GM12878 (cell line): ENCODE measurements at regions not wholly inside any gene's neighbourhood (a gene's known extent, or its start where the extent isn't known, plus 50 kb on each side); places are given as distances from the start of the nearest gene placed in this dataset.

Experiments used
- ATAC-seq: fragments of 200-7000 bp; cut with Tn5 transposase; 3 replicates; pipeline ENCODE4 v1.9.1; 2020; ENCODE audit warnings: mild to moderate bottlenecking, moderate library complexity
- BruUV-seq: library from RNA; stranded (reverse); fragments of 400-500 nt; replicated peaks from 2 replicates; lab custom pipeline; 2021; lab: Mats Ljungman, UMichigan
- CTCF ChIA-PET: fragments of 300-600 bp; sonication (Branson Sonifier 250); formaldehyde crosslinking; extraction: SDS; loops from one replicate; lab custom pipeline; 2021; ENCODE audit warnings: inconsistent platforms; lab: Yijun Ruan, JAX
- POLR2A ChIA-PET: fragments of 350-600 bp; formaldehyde crosslinking; extraction: SDS; loops from one replicate; lab custom pipeline; 2021; ENCODE audit warnings: inconsistent platforms; lab: Charles Lee
- RAD21 ChIA-PET: fragments of 300-600 bp; sonication (Branson Sonifier 250); formaldehyde crosslinking; loops from one replicate; lab custom pipeline; 2023; ENCODE audit warnings: antibody characterized with exemption; ENCODE audit not compliant: unreplicated experiment; lab: Charles Lee
- SMC1A ChIA-PET: fragments of 300-600 bp; sonication (Branson Sonifier 250); formaldehyde crosslinking; loops from one replicate; lab custom pipeline; 2023; ENCODE audit not compliant: unreplicated experiment, uncharacterized antibody; lab: Charles Lee
- DNase-seq: peaks from one replicate; pipeline ENCODE4 v3.0.0-alpha.2; 2011; ENCODE audit warnings: low read depth, low spot score
- FAIRE-seq: peaks from 3 replicates; lab custom pipeline; 2011; peaks lifted over from hg19 to GRCh38; lab: Jason Lieb, UNC
- H2AFZ ChIP-seq: 2 replicates; pipeline ENCODE4 v1.6.0; 2011; ENCODE audit warnings: low read depth, low read length, control low read depth; ENCODE audit not compliant: control insufficient read depth
- H3K27ac ChIP-seq: 2 replicates; pipeline ENCODE4 v1.5.1; 2011; ENCODE audit warnings: control low read depth; ENCODE audit not compliant: control insufficient read depth, insufficient read depth
- H3K27me3 ChIP-seq, 2 experiments: replicated peaks in 1 of 2; 2 replicates each; pipeline versions ENCODE4 v1.6.0 to v1.6.1; 2011; ENCODE audit warnings: low read length in 1 of 2; ENCODE audit not compliant: control insufficient read depth in 2 of 2, insufficient read depth in 2 of 2
- H3K36me3 ChIP-seq, 2 experiments: 2 replicates each; pipeline ENCODE4 v1.5.1; 2011; ENCODE audit warnings: low read length in 1 of 2; ENCODE audit not compliant: control insufficient read depth in 2 of 2, insufficient read depth in 2 of 2
- H3K4me1 ChIP-seq: 2 replicates; pipeline ENCODE4 v1.6.1; 2011; ENCODE audit warnings: mild to moderate bottlenecking, low read length, moderate library complexity, mixed read lengths; ENCODE audit not compliant: control insufficient read depth, insufficient read depth
- H3K4me2 ChIP-seq: 2 replicates; pipeline ENCODE4 v1.6.0; 2011; ENCODE audit warnings: control low read depth; ENCODE audit not compliant: control insufficient read depth, insufficient read depth
- H3K4me3 ChIP-seq: fragments of 200-600 bp; sonication (generic); 2 replicates; pipeline ENCODE4 v1.5.1; 2016
- H3K79me2 ChIP-seq: 2 replicates; pipeline ENCODE4 v1.6.0; 2011; ENCODE audit warnings: low read length; ENCODE audit not compliant: control insufficient read depth, insufficient read depth
- H3K9ac ChIP-seq: 2 replicates; pipeline ENCODE4 v1.8.0; 2011; ENCODE audit warnings: low read length, control low read depth, mixed read lengths; ENCODE audit not compliant: control insufficient read depth, insufficient read depth
- H3K9me3 ChIP-seq: replicated peaks from 3 replicates; pipeline ENCODE4 v1.5.1; 2011; ENCODE audit warnings: mild to moderate bottlenecking, low read length; ENCODE audit not compliant: control insufficient read depth, insufficient read depth
- H4K20me1 ChIP-seq: 2 replicates; pipeline ENCODE4 v1.6.0; 2011; ENCODE audit not compliant: control insufficient read depth, insufficient read depth
- BCL11A ChIP-seq: IDR thresholded peaks from 2 replicates; pipeline ENCODE4 v1.6.1; 2011; ENCODE audit warnings: low read depth, low read length
- CBX5 ChIP-seq: sonication (generic); IDR thresholded peaks from 2 replicates; pipeline ENCODE4 v1.6.1; 2016; ENCODE audit warnings: low read depth, moderate library complexity, mild to moderate bottlenecking, inconsistent platforms
- GABPA ChIP-seq: IDR thresholded peaks from 2 replicates; pipeline ENCODE4 v1.6.1; 2014; ENCODE audit warnings: antibody characterized with exemption, low read depth, mild to moderate bottlenecking, inconsistent platforms
- HDGF ChIP-seq: fragments of 450-650 bp; IDR thresholded peaks from 2 replicates; pipeline ENCODE4 v1.6.1; 2016; ENCODE audit warnings: antibody characterized with exemption
- MYC ChIP-seq: IDR thresholded peaks from 2 replicates; pipeline ENCODE4 v1.6.1; 2011; ENCODE audit warnings: mild to moderate bottlenecking, low read length, moderate library complexity, inconsistent platforms; ENCODE audit not compliant: insufficient read depth, insufficient replicate concordance, insufficient read length, severe bottlenecking
- RFX5 ChIP-seq: IDR thresholded peaks from 2 replicates; pipeline ENCODE4 v1.6.1; 2011; ENCODE audit warnings: low read depth, low read length, improper control_type of control experiment
- RUNX3 ChIP-seq: IDR thresholded peaks from 2 replicates; pipeline ENCODE4 v1.6.1; 2012; ENCODE audit warnings: low read length, inconsistent platforms
- SPI1 ChIP-seq: IDR thresholded peaks from 2 replicates; pipeline ENCODE4 v1.6.1; 2011; ENCODE audit warnings: low read depth, mild to moderate bottlenecking, low read length, moderate library complexity, borderline replicate concordance; ENCODE audit not compliant: insufficient read depth
- STAT3 ChIP-seq: IDR thresholded peaks from 2 replicates; pipeline ENCODE4 v1.6.1; 2011; ENCODE audit warnings: low read depth, low read length, improper control_type of control experiment
- WRNIP1 ChIP-seq: IDR thresholded peaks from 2 replicates; pipeline ENCODE4 v1.6.1; 2011; ENCODE audit warnings: low read depth, low read length, improper control_type of control experiment, borderline replicate concordance
- ZBED1 ChIP-seq: IDR thresholded peaks from 2 replicates; pipeline ENCODE4 v1.6.1; 2016; ENCODE audit warnings: borderline replicate concordance
- ZNF274 ChIP-seq: IDR thresholded peaks from one replicate; pipeline ENCODE4 v1.8.0; 2011; ENCODE audit not compliant: insufficient read length, insufficient read depth
- WGBS: methylation state at CpG from one replicate; pipeline ENCODE4 v1.1.6; 2016; ENCODE audit warnings: low lambda C conversion rate; ENCODE audit not compliant: insufficient replicate concordance, insufficient coverage; ENCODE audit errors: missing lambda C conversion rate; 5-methylcytosine and 5-hydroxymethylcytosine counted together
- in situ Hi-C: fragments of 300-500 bp; cut with MboI; formaldehyde crosslinking; loops from 9 replicates; pipeline ENCODE4 v1.14.3; 2018; ENCODE audit warnings: mixed read lengths
- intact Hi-C: fragments of 100-400 bp; cut with micrococcal nuclease; formaldehyde crosslinking; loops from one replicate; pipeline ENCODE4 v1.14.2; 2022; ENCODE audit not compliant: unreplicated experiment
- TF ChIP-seq, protein P1 (sequence below): fragments of 450-650 bp; IDR thresholded peaks from 2 replicates; pipeline ENCODE4 v1.6.1; 2017; ENCODE audit warnings: mild to moderate bottlenecking, low read depth, inconsistent platforms; ENCODE audit not compliant: poor library complexity, severe bottlenecking
- TF ChIP-seq, protein P2 (sequence below): fragments of 450-650 bp; IDR thresholded peaks from 2 replicates; pipeline ENCODE4 v1.6.1; 2017; ENCODE audit warnings: antibody characterized with exemption, mild to moderate bottlenecking, moderate library complexity
- TF ChIP-seq, protein P3 (sequence below): IDR thresholded peaks from 2 replicates; pipeline ENCODE4 v1.6.1; 2011; ENCODE audit warnings: borderline replicate concordance, low read depth, mild to moderate bottlenecking, moderate library complexity, low read length; ENCODE audit not compliant: insufficient read depth, poor library complexity, severe bottlenecking

DNA sequence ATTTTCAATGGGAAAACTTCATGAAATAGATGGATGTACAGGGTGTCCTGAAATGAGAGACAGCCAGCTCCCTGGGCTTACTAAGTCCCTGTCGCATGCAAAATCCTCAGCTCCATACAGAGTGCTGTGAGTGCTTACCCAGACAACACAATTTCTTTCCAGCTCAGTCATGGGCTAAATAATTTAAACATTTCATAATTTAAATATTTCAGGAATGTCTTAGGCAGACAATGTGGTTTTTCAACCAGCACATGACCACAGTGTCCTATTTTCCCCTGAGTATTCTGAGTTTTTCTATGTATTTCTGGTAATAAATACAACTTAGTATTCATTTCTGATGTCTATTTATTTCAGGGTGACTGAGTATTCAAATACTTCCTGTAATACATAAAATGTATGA lies 188.5 kb upstream of the SNX2 start:
- ChIA-PET SMC1A (no interaction called here), RAD21 (no interaction called here)
- Histone ChIP-seq H3K79me2 (no peaks in the 10 kb centered on the region), H3K4me1 (no peaks in the 10 kb centered on the region), H3K4me3 (no peak overlapping the region), H3K9me3 (no peaks in the 10 kb centered on the region), H3K4me2 (no peak overlapping the region)
- WGBS, result 36% methylated on average over 1 of the region's 1 CpG
- no TSS peak for BruUV-seq
- in situ Hi-C loops, result no loop called here
- ATAC-seq, result no peak
- TF ChIP-seq RFX5 (no peak), RUNX3 (no peak), GABPA (no peak), SPI1 (no peak), CBX5 (no peak), WRNIP1 (no peak), HDGF (no peak), ZNF274 (no peak), ZBED1 (no peak), BCL11A (no peak), MYC (no peak), STAT3 (no peak)
- TF ChIP-seq, protein P1, sequence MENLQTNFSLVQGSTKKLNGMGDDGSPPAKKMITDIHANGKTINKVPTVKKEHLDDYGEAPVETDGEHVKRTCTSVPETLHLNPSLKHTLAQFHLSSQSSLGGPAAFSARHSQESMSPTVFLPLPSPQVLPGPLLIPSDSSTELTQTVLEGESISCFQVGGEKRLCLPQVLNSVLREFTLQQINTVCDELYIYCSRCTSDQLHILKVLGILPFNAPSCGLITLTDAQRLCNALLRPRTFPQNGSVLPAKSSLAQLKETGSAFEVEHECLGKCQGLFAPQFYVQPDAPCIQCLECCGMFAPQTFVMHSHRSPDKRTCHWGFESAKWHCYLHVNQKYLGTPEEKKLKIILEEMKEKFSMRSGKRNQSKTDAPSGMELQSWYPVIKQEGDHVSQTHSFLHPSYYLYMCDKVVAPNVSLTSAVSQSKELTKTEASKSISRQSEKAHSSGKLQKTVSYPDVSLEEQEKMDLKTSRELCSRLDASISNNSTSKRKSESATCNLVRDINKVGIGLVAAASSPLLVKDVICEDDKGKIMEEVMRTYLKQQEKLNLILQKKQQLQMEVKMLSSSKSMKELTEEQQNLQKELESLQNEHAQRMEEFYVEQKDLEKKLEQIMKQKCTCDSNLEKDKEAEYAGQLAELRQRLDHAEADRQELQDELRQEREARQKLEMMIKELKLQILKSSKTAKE, result no peak
- TF ChIP-seq, protein P2, sequence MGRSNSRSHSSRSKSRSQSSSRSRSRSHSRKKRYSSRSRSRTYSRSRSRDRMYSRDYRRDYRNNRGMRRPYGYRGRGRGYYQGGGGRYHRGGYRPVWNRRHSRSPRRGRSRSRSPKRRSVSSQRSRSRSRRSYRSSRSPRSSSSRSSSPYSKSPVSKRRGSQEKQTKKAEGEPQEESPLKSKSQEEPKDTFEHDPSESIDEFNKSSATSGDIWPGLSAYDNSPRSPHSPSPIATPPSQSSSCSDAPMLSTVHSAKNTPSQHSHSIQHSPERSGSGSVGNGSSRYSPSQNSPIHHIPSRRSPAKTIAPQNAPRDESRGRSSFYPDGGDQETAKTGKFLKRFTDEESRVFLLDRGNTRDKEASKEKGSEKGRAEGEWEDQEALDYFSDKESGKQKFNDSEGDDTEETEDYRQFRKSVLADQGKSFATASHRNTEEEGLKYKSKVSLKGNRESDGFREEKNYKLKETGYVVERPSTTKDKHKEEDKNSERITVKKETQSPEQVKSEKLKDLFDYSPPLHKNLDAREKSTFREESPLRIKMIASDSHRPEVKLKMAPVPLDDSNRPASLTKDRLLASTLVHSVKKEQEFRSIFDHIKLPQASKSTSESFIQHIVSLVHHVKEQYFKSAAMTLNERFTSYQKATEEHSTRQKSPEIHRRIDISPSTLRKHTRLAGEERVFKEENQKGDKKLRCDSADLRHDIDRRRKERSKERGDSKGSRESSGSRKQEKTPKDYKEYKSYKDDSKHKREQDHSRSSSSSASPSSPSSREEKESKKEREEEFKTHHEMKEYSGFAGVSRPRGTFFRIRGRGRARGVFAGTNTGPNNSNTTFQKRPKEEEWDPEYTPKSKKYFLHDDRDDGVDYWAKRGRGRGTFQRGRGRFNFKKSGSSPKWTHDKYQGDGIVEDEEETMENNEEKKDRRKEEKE, result no peak
- TF ChIP-seq, protein P3, sequence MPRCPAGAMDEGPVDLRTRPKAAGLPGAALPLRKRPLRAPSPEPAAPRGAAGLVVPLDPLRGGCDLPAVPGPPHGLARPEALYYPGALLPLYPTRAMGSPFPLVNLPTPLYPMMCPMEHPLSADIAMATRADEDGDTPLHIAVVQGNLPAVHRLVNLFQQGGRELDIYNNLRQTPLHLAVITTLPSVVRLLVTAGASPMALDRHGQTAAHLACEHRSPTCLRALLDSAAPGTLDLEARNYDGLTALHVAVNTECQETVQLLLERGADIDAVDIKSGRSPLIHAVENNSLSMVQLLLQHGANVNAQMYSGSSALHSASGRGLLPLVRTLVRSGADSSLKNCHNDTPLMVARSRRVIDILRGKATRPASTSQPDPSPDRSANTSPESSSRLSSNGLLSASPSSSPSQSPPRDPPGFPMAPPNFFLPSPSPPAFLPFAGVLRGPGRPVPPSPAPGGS, result no peak
- TF ChIP-seq, all 136 proteins: peak for 0
- FAIRE-seq (no peak), DNase-seq (no peak)
- Histone ChIP-seq H3K9ac (no peak overlapping the region), H3K36me3 (no peaks in the 10 kb centered on the region), H4K20me1 (no peaks in the 10 kb centered on the region), H3K27ac (no peak overlapping the region), H3K27me3 (no peaks in the 10 kb centered on the region), H2AFZ (no peak overlapping the region)
- ChIA-PET POLR2A (no interaction called here), CTCF (no interaction called here)
- intact Hi-C loops, result no loop called here
